Hindlimb muscle (tissue), 1 donor: ENCODE measurements at regions not wholly inside any gene's neighbourhood (a gene's known extent, or its start where the extent isn't known, plus 50 kb on each side); places are given as distances from the start of the nearest gene placed in this dataset.
"Not testable (repeated sequence)": the region's sequence is repeated elsewhere in the genome, so short reads cannot be mapped to it uniquely, and the experiment has no call there.

Experiments used
- DNase-seq: peaks from one replicate; pipeline ENCODE4 v3.0.0-alpha.2; 2013

DNA sequence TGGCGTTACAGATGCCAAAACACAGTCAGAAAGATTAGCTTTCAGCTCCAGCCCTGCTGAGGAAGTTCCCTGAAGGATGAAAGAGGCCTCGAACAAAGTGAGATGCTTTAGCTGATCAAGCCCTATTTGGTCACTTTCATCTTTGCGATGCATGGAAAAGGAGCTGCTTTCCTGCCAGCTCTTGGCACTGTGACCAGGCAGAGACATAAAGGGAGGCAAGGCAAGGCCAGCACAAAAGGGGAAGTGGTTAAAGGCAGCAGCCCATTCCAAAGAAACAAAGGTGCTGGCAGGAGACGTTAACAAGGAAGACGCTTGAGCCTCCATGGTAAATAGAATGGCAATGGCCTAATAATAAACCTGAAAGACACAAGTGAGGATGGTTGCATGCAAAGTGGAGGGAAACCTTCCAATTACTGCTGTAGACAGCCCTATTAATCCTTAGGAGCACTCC lies 617.1 kb upstream of the INTU start:
- no peak for DNase-seq

- peak; percentile 17 for DNase-seq
These were observed 614.4 kb upstream of the INTU start for GRCh38 chr4:127018381-127018780.

GRCh38 chr4:127020831-127021230 lies 611.9 kb upstream of the INTU start:
- DNase-seq, result not testable (repeated sequence)

GRCh38 chr4:127036296-127036695 lies 596.5 kb upstream of the INTU start:
- DNase-seq, result no peak

DNA sequence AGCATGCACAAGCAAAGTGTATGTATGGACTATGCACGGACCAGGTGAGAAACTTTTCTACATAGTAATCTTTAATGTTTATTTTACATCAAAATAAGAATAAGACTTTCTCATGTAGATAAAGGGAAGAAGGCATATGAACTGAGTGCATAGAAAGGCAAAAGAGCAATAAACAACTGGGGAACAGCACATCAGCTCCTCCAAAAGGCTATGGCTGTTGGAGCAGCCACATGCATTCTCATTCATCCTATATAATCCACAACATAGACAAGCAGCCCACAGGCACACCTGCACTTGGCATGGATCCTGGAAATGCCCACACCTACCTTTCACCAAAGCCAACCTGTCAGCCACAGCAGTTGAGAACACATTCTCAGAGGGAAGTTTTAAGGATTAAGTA lies 586.9 kb upstream of the INTU start:
- DNase-seq, result no peak

GRCh38 chr4:127047930-127048329 lies 584.8 kb upstream of the INTU start:
- no peak for DNase-seq

GRCh38 chr4:127048376-127049044 lies 584.2 kb upstream of the INTU start:
- DNase-seq, result no peak

DNA sequence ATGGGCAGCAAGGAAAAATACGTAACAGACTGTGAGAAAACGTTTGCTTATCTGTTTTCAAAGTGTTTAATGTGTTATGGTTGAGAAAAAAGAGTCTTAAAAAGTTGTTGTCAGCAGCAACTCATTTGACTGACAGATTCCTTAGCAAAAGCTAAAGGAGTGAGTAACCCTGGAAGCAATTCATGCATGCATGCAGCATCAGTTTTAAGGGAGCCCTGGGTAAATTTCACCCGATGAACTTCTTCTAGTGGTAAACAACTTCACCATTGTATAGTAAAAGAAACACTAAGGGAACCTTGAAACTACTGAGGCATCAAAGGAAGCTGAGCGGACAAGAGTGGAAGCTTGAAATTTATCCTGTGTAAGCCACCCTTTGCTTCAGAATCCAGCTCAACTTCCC lies 583.2 kb upstream of the INTU start:
- no peak for DNase-seq

DNA sequence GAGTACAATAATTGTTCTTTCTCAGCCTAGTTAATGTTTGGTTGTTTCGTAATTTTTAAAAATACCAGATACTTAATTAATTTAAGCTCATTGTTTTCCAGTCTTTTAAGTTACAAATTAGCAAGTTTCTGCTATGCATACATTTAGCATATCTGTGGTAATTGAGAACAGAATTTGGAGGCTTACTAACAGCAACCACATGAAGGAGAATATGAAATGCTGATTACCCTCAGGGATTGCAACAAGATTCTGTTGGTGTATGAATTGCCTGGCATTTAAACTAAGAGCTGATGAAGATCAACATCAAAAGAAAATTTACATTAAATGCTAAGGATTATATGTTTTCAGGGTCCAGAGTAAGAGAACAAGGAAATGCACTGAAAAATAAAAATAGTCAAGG lies 580.0 kb upstream of the INTU start:
- DNase-seq, result no peak

GRCh38 chr4:127055357-127055756 lies 577.4 kb upstream of the INTU start:
- DNase-seq, result no peak

- no peak for DNase-seq
These were observed 563.1 kb upstream of the INTU start for GRCh38 chr4:127069675-127070074.

GRCh38 chr4:127071443-127071842 lies 561.3 kb upstream of the INTU start:
- DNase-seq, result no peak

GRCh38 chr4:127080141-127080540 lies 552.6 kb upstream of the INTU start:
- no peak for DNase-seq

GRCh38 chr4:127081041-127081440 lies 551.7 kb upstream of the INTU start:
- DNase-seq, result no peak

- no peak for DNase-seq
These were observed 549.8 kb upstream of the INTU start for GRCh38 chr4:127082986-127083385.

DNA sequence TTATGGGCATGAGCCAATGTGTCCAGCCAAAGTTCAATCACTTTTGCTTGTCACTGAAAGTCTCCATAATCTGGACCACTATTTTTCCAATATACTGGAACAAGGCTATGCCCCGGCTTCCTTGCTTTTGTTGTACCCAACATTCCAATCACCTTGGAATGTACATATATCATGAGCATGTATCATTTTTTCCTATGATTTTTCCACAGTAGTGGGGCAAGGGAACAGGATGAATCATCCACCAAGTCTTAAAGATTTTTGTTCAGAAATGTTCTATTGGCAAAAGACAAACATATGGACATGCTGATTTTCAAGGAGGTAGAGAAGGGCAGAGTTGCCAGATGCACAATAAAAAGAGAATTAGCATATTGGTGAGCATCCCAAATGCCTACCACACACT lies 548.1 kb upstream of the INTU start:
- no peak for DNase-seq

DNA sequence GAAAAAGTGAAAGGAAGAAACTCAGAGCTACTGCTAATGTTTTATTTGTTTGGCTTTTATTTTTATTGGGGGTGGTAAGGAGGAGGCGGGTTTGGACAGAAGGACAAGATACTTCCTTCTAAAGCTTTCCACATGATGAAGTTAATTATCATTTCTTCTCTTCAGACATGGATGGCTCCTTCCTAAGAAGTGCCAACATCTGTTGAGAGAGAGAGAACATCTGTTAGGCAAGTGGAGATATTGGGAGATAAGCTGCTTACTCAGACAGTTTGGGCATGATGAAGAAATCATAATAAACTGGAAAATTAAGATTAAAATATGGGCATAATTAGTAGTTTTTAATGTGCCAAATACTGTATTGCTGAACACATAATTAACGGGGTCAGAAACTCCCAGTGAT lies 535.7 kb upstream of the INTU start:
- DNase-seq, result no peak

- no peak for DNase-seq
These were observed 530.4 kb upstream of the INTU start for GRCh38 chr4:127102361-127102760.

DNA sequence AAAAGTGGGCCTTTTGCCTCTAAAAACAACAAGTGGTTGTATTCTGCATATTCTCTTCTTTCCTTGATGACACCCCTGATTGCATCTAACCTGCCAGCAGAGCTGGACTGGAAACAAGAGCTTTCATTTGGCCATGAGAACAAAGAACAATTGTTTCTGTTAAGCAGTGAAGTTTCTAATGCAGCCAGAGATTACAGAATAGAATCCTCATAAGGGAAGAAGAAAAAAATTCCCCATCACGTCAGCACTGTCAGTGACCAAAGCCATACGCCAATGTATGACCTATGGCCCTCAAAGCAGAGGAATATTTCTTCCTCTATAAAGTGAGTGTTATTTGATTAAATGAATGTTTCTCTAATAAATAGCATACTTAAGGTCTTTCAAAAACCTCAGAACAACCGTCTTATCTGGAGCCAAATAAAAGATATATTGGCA lies 529.1 kb upstream of the INTU start:
- DNase-seq, result peak; percentile 38

DNA sequence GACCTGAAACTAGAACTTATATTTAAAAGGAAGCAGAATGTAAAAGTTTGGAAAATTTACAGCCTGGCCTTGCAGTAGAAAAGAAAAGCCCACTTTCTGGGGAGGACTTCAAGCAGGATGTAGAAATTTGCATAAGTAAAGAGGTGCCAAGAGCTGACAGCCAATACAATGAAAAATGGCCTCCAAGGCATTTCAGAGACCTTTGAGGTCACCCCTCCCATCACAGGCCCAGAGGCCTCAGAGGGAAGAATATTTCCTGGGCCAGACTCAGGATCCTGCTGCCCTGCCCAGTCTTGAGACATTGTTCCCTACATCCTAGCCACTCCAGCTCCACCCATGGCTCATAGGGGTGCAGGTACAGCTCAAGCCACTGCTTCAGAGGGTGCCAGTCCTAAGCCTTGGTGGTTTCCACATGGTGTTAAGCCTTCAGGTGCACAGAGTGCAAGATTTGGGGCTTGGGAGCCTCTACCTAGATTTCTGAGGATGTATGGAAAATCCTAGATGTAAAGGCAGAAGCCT lies 518.9 kb upstream of the INTU start:
- no peak for DNase-seq

DNA sequence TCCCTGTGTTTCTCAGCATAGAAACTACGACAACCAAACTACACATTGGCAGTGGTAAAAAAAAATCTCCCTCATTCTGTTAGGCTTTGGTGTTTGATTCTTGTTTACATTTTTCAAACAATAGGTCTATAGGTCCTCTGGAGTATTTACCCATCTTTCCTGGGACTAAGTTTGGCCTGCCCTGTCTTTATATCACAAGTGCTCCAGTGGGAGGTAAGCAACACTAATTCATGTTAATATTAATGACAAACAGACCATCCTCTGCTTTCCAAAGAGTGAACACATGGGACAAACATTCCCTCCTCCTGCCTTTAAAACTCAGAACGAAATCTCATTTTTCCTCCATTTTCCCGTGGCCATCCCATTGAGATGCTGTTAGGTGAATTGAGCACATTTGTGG lies 514.1 kb upstream of the INTU start:
- peak; percentile 27 for DNase-seq

GRCh38 chr4:127120441-127121090 lies 512.2 kb upstream of the INTU start:
- no peak for DNase-seq

DNA sequence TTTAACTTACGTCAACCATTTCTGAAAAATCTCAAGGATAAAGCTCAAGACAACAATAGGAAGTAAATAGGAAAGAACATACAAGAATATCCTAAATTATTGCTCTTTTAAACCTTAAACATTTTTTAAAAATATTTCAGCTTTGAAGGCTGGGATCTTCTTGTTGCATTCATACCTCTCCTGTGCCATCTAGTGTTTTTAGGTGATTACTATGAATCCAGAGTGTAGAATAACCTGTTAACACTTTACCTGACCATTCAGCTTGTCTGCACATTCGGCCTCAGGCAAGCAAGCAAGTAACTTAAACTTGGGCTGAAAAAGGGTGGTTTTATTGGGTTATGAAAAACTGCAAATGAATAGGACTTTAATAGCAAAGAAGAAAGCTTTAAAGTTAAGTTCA lies 507.8 kb upstream of the INTU start:
- no peak for DNase-seq

DNA sequence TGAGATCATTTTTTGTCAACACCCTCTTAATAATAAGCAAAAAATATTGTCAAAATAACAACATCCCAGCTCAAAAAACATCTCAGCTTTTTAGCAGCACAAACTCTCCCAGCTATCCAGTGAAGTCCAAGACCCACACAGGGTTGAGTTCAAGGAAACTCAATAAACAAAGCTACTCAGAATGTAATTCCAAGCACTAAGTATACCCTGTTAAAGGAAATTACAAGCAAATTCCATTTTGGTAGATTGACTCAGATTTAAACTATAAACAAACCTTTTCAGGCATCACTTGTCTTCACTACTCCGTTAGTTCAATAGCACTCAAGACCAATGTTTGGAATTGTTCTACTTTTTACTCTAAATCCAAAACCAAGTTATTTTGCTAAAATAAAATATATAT lies 506.0 kb upstream of the INTU start:
- no peak for DNase-seq
